Kidney glomerular epithelial cell (primary cell): ENCODE measurements at regions not wholly inside any gene's neighbourhood (a gene's known extent, or its start where the extent isn't known, plus 50 kb on each side); places are given as distances from the start of the nearest gene placed in this dataset.

Experiments used
- DNase-seq: peaks from one replicate; lab custom pipeline; 2025; lab: John Stamatoyannopoulos, UW

DNA sequence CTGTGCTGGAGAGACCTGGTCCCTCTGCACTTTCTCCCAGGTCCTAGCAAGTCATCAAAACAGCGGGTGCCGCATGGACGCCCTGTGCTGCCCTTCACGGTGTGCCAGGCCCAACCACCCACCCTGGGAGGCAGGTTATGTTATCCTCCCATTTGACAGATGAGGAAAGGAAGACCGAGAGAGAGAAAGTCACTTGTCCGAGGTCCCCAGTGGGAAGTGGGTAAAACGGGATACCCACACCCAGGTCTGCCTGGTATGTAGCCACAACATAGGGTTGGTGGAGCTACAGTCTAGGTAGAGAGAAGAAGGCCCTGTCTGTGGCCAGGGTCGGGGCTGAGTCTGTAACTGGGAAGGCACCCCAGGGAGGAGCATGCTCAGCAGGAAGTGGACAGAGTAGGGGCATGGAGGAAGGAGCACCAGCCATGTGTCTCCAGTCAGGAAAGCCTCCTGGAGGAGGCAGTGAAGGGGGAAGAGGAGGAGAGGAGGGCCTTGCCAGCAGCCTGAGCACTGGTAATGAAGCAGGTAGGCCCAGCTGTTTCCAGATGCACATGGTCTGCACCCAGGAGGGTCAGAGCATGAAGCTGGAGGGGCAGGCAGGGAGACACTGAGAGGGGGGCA, 98.4 kb downstream of the ZFP36L2 start:
- DNase-seq = no peak

DNA sequence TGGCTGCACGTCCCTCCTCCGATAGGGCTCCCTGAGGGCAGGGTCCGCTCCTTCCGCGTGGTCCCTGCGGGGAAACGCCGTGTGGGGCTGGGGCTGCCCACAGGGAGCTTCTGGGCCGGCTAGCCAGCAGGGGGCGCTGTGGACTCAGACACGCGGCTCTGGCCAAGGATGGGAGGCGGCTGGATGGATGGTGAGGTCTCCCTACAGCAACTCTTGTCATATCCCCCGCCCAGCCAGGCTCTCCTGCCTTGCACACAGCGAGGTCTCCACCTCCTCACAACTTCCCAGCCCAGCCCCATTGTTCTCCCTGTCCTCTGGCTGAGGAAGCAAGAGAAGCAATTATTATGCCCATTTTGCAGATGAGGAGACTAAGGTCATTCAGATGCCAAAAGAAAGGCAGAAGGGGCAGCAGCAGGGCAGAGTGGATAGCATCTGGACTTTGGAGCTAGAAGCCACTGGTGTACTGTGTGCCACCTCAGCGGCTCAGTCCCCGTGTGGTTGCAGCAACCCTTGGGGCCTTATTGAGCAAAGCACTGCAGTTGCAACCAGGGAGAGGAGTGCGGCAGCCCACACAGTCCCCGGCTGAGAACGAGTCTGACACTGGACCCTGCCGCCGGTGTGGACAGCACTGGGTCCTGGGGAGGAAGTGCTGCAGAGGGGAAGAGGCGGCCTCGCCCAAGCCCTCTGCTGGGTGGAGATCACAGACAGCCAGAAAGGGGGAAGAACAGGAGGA, 99.0 kb downstream of the ZFP36L2 start:
- DNase-seq = no peak

DNA sequence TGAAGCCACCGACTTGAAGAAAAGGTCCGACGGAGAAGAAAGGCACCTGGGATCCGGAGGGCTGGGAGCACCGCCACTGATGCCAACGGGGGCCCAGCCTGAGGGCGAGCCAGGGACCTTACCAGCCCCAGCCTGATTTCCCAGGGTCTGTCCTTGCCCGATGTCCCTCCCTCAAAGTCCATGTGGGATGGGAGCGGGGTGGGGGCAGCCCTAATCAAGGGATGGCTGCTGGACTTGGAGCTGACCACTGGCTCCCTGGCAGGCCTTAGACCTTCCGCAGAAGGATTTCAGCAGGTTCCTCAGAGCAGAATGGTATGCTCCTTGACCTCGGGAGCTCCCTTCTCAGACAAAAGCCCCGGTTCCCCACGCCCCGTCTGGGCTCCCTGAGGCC, 99.6 kb downstream of the ZFP36L2 start:
- no peak for DNase-seq

DNA sequence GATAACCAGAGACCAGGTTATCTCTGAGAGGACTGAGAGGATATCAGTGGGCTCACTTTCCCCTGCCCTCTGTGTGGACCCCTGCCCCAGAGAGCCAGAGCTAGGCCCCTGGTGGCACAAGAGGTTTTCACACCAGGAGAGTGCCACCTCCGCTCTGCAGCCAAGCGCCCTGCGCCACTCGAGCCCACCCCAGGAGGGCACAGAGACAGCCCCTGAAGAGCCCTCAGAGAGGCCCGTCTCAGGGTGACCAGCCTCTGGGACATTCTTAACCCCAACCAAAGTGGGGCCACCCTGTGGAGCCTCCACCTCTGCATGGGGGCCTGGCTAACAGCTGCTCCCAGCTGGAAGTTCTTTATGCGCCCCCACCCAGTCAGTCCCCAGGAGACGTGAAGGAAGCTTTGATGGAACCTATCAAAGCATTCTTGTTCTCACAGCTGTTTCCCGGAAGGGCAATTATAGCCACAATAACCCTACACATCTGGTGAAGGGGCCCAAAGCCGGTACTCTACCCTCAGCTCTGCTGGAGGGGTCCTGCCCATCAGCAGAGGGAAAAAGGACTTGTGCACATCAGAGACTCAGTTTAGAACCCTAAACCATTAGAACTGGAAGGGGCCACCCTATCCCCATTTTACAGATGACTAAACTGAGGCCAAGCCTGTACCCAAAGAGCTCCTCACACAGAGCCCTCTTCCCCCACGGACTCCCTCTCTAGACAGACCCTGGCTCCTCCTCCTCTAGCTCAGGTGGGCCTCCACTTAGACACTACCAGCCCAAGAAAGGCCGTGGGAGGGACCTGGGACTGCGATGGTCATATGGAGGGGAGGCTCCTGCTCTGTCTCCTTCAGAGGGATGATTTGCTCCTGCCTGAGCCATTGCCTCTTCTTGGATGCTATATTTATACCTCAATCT, 101.1 kb downstream of the ZFP36L2 start:
- no peak for DNase-seq

DNA sequence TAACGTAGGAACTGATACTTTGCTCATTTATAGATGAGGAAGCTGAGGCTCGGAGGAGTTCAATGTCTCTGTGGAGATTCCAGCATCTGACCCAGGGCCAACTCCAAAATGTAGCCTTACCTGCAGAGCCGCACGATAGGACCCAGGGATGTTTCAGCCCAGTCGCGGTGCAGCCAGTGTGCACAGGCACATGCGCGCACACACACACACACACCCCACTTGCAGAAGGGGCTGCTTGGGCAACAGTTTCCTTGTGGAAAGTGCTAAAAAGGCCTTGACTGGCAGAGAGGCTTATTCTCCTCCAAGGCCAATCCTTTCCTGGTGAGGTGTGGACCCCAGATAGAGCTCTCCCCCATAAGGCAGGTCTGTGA, 101.7 kb downstream of the ZFP36L2 start:
- no peak for DNase-seq

DNA sequence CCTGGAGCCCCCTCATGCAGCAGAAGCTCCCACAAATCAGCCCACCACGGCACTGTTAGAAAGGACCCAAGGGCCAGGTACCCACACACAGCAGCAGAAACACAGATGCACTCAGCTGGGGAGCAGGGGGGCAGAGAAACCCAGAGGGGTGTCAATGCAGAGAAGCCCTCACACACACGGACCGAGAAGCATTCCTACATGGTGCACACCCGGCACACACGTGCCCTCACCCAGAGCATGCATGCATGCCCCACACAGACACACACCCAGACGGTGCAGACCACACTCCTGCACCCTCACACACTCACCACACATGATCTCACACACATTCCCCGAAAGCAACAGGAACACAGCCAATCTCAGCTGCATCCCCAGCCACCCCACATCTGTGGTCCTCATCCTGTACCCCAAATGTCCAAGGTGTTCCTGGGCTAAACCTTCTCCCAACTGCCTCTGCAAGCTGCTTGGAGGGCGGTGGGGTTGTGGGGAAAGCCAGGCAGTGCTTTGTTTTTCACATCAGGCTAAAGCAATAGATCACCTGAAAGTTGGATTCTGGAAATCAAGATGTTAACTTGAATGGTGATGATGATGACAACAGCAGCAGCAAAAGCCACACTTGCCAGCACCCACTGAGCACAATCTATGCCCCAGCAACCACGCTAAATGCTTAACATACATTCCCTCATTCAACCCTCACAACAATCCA, 102.3 kb downstream of the ZFP36L2 start:
- no peak for DNase-seq

DNA sequence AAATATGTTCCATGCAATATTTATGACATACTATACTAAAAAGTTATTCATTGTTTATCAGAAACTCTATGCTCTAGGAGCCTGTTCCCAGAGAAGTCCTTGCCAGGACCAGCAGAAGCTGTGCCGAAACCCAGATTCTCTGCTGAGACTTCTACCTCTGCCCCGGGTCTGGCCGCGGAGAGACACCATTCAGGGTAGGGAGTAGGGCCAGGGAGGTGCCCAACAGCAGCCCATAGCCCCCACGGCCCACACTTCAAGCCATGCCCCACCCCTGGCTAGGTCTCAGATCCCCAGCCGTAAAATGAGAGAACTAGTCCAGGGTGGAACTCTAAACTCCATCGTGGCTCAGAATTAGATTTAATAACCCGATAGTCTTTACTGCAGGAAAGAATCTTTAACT, 102.9 kb downstream of the ZFP36L2 start:
- DNase-seq = no peak

DNA sequence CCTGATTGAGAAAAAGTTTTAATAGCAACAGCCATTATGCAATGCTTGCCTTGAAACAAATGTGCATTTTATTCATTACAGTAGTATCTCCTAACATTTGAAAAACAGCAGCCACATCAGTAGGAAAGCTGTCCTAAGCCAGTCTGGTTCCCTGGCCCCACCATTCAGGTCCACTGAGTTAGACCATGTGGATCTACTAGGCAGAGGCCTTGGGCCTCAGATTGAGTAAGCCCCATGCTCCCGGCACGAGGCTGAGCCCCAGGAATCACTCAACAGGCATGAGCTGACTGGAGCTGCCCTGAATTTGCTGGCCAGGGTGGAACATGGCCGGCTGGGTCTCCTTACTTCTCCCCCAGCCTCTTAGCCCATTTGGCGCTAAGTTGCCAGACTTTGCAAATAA, 103.4 kb downstream of the ZFP36L2 start:
- DNase-seq = no peak

DNA sequence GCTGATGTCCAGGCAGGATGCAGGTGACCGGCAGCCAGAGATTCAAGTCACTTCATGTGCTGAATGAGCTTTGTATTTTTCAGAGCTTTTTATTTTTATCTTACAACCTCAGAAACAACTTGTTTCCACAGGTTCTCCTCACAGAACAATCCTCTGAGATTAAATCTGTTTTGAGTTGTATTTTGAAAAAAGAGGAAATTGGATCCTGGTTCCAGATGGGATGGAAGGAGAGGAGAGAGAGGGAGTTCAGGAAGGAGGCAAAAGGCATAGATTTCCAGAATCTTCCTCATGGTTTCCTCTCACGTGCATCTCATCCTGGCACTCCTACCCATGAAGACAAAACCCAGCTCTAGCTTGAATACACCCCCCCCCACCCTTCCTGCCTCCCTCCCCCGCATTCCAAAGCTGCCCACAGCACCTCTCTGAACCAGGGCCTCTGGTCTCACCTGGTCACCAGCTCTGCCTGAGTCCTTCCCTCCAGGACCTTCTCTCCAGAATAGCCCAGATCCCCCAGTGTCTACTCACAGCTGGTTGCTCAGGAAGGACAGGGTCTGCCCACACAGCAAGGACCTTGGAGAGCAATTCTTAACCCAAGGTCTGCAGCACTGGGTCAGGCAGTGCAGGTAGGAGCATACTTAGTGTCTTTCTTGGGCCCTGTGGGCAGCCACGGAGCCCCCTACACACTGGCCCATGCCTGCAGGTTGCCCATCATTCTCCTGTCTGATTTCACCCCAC, 104.7 kb downstream of the ZFP36L2 start:
- DNase-seq = no peak

DNA sequence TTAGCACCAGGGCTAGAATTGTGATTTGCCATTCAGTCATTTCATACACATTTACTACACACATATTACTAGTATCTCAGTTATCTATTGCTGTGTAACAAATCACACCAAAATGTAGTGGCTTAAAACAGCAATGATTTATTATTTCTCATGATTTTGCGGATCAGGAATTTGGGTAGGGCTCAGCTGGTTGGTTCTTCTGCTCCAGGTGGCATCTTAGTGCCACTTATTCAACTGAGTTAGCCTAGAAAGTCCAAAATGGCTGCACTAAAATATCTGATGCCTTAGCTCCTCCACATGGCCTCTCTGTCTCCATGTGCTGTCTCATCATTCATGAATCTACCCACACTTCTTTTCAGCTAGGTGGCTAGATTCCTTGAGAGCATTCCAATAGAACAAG, 107.1 kb downstream of the ZFP36L2 start:
- DNase-seq = no peak

DNA sequence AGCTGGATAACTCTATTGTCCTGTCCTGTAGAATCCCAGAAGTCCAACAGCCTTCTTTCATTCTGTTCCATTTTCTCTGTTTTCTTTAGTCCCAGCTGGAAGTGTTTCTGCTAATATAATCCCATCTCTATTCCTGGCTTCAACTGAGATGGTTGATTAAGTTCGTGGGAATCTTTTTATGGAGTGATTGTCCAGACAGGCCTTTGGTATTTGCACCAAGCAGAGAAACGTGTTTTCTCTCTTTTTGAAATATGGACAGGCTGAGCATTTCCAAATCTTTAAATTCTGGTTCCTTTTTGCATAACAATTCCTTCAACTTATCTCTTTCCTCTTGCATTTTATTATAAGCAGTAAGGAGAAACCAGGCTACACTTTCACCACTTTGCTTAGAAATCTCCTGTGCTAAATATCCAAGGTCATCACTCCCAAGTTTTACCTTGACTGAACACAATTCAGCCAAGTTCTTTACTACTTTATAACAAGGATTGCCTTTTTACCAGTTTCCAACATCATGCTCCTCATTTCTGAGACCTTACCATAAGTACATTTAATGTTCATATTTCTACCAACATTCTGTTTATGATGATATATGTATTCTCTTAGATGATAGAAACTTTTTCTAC, 108.8 kb downstream of the ZFP36L2 start:
- no peak for DNase-seq

DNA sequence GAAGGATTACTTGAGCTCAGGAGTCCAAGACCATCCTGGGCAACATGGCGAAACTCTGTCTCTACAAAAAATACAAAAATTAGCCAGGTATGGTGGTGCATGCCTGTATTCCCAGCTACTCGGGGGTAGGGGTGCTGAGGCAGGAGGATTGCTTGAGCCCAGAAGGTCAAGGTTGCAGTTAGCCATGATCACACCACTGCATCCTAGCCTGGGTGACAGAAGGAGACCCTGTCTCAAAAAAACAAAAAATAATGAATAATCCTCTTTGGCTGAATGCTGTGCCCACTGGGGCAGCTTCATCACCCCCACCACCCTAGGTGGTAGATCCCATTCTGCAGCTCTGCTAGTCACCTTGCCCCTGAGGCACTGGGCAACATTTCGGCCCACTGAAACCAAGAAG, 109.4 kb downstream of the ZFP36L2 start:
- no peak for DNase-seq

DNA sequence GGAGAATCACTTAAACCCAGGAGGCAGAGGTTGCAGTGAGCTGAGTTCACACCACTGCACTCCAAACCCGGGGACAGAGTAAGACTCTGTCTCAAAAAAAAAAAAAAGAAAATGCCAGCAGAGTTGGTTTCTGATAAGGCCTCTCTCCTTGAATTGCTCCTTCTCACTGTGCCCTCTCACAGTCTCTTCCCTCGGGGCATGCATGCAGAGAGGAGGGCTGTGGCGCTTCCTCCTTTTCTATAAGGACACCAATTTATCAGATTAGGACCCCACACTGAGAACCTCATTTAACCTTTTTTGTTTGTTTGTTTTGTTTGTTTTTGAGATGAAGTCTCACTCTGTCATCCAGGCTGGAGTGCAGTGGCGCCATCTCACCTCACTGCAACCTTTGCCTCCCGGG, 110.5 kb downstream of the ZFP36L2 start:
- no peak for DNase-seq

DNA sequence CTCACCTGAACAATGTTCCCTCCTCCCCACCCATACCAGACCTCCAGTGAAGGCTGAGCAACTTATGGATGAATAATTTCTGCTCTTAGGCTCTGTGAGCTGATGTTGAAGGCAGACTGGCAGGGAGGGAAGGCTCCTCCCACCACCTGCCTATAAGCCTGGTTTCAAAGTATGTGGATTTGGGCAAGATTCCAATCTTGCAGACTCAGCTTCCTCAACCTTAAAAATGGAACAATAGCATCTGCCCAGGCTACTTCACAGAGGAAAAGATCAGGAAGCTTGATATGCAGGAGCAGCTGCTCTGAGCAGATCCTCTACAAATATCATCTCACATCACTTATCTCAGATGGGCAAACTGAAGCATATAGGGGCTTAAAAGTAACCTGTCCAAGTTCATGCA, 112.2 kb downstream of the ZFP36L2 start:
- peak; percentile 82 for DNase-seq

DNA sequence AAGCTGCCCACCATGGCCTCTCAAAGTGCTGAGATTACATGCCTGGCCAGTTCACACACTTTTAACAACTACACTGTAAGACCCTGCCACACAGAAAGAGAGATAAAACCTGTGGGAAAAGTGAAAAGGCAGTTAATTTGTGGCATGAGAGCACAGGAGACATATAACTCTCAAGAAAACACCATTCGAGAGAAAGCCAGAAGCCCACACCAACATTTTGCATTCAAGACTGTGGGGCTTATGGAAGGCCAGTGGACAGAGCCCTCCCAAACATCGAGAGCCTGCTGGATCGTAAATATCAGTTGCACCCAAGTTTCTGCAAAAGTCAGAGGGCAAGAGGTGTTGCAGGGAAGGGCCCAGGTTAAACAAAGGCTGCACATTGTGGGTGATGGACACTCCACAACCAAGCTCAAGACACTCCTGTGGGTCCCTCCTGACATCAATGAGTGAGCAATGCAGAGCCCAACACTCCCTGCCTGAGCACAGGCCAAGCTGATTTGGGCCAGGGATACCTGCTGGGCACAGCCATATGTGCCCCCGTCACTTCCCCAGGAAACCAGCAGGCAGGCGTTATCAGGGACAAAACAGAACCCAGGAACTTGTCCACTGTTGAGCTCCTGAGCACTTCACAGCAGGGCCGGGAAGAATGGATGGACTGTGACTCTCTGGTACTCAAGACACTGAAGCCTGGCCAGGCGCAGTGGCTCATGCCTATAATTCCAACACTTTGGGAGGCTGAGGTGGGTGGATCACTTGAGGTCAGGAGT, 114.4 kb downstream of the ZFP36L2 start:
- DNase-seq = no peak

DNA sequence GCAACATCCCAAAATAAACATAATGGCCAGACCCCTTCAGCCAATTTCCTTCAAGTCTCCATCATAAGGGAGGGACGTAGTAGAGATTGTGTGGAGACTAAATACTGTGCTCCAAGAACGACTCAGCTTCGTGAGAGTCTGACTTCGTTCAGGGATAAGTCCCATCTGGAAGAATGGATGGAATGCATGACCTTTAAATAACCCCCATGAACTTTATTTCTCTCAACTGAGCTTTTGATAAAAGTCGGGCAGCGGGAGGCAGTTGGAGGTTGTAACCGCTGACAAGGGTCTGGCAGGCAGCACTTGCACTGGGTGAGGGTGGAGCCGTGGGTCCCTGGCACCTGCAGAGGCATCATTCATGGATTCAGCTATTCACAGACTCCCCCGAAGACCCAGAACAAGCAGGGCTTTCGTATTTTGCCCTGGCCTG, 115.9 kb downstream of the ZFP36L2 start:
- DNase-seq = peak; percentile 42

DNA sequence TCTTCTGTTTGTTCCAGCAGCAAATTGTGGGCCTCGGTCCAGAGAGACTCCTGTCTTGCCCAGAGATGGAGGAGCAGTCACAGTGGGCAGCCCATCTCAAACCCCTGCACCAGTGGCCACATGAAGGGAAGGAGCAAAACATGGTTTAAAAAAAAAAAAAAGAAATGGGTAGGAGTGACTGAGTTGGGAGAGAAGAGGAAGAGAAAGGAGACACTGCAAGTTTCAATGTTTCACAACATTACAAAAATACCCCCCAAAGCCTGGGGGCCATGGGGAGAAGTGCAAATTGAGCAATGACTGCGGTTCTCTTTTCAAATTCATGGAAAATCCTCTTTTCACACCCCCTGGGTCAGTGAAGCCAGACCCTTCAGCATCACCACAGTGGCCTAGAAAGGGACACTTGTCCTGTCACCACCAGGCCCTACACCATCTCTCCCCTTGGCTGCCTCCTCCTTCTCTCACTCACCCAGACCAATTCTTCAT, 117.1 kb downstream of the ZFP36L2 start:
- DNase-seq = no peak

DNA sequence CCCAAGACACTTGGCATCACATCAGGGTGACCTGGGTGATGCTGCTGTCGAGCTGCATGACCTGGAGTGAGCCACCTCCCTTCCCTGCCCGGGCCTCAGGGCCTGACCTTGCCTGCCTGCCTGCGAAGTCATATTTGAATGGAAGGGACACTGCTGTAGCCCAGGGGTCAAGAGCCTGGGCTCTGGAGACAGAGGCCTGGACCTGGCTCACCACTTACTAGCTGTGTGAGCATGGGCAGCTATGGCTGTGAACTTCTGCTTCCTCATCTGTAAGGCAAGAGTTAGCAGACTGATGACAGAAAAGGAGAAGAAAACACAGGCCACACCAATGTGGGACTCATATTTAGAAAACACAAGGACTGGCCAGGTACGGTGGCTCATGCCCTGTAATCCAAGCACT, 118.7 kb downstream of the ZFP36L2 start:
- DNase-seq = no peak

DNA sequence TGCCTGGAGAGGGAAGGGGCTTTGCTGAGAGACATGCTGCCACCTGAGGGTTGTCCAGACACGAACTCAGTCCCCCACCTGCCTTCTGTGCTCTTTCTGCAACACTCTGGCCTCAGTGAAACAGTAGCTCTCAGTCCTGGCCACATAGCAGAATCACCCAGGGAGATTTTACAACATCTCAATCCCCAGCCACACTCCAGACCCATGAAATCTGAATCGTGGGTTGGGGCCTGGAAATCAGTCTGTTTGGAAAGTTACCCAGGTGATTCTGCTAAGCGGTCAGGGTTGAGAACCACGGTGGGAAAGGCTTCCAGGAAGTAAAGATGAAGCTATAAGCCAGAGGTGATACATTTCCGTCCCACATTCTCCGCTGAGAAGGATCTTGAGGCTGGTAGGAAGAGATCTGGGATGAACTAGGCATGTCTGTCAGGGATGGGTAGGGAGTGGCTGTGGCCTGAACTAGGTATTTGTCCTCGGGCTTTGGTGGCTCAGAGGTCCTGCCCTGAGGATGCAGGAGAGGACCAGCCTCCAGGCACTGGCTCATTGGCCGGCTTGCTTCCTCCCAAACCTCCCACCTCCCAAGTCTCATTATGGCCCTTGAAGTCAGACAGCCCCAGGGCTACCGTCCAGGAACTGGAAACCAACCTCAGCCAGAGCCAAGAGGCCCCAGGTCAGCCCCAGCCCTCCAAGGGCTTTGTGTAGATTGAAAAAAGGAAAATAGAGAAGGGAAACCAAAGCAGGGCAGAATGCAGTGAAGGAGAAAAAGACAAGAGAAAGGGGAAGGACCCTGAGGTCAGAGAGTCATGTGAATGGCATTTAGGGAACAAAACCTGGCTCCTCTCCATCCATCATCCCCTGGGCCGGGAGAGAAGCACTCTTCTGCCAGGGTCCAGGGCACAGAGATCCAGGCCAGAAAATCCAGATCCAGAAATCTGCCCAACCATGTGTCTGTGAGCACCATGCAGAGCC, 119.6 kb downstream of the ZFP36L2 start:
- no peak for DNase-seq
